ENCODE measurements at regions not wholly inside any gene's neighbourhood (a gene's known extent, or its start where the extent isn't known, plus 50 kb on each side); places are given as distances from the start of the nearest gene placed in this dataset.

GRCh38 chr7:38122501-38122900, 55.5 kb upstream of the STARD3NL start:
- ATAC-seq = no peak
- Histone ChIP-seq H3K27ac (no peak overlapping the region), H3K4me1 (no peaks in the 10 kb centered on the region), H3K27me3 (no peaks in the 10 kb centered on the region), H3K36me3 (no peaks in the 10 kb centered on the region), H3K4me3 (no peak overlapping the region), H3K9me3 (peaks cover 0 to 7% of the 10 kb centered on the region in 2 donors)
- intact Hi-C loops (cut with DNase I) = no loop called here
- TF ChIP-seq CTCF (IDR thresholded peaks at IDR 0.05) = no peak
- DNase-seq = no peak

GRCh38 chr7:38123494-38123893, 54.6 kb upstream of the STARD3NL start:
- Histone ChIP-seq H3K4me1 (no peaks in the 10 kb centered on the region), H3K27ac (no peak overlapping the region), H3K27me3 (no peaks in the 10 kb centered on the region), H3K9me3 (peaks cover 0 to 7% of the 10 kb centered on the region in 2 donors), H3K4me3 (no peak overlapping the region), H3K36me3 (no peaks in the 10 kb centered on the region)
- DNase-seq = no peak
- ATAC-seq = no peak
- intact Hi-C loops (cut with DNase I) = no loop called here
- no peak for TF ChIP-seq CTCF (IDR thresholded peaks at IDR 0.05)

- intact Hi-C loops (cut with DNase I) = no loop called here
Measured at GRCh38 chr7:38127216-38128207, 50.5 kb upstream of the STARD3NL start.

More at GRCh38 chr7:38127216-38128207, 50.5 kb upstream of the STARD3NL start:
- no peak for ATAC-seq
- no peaks in the 10 kb centered on the region for H3K36me3 ChIP-seq
- no peak for DNase-seq
- H3K9me3 ChIP-seq = peaks cover 0 to under 1% of the 10 kb centered on the region in 2 donors
- no peaks in the 10 kb centered on the region for H3K4me1 ChIP-seq
- H3K27me3 ChIP-seq = no peaks in the 10 kb centered on the region
- H3K4me3 ChIP-seq = no peak overlapping the region
- H3K27ac ChIP-seq = no peak overlapping the region
- TF ChIP-seq CTCF (IDR thresholded peaks at IDR 0.05) = no peak
